ENCODE measurements at regions not wholly inside any gene's neighbourhood (a gene's known extent, or its start where the extent isn't known, plus 50 kb on each side); places are given as distances from the start of the nearest gene placed in this dataset.

DNA sequence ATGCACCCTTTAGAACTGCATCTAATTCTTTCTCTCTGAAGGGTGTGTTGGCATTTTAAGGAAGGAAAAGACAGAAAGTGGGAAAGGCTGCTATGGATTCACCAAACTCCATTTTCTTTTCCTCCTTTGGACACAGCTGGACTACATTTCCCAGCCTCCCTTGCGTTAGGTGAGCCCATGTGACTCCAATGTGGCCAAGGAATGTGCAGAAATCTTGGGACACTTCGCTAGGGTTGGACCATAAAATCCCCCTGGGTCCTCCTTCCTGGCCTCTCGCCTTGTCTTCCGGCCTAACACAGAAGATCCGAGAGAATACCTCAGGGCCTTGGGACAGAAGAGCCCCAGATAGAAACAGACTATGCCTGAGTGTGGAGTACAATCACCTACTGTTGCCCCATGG is 56.3 kb downstream of the ABCC12 start:
- no peak overlapping the region for H3K4me3 ChIP-seq
- no peaks in the 10 kb centered on the region for H3K9me3 ChIP-seq
- H3K4me1 ChIP-seq: no peaks in the 10 kb centered on the region
- TF ChIP-seq POLR2A (IDR thresholded peaks at IDR 0.05): no peak
- TF ChIP-seq, protein P1, sequence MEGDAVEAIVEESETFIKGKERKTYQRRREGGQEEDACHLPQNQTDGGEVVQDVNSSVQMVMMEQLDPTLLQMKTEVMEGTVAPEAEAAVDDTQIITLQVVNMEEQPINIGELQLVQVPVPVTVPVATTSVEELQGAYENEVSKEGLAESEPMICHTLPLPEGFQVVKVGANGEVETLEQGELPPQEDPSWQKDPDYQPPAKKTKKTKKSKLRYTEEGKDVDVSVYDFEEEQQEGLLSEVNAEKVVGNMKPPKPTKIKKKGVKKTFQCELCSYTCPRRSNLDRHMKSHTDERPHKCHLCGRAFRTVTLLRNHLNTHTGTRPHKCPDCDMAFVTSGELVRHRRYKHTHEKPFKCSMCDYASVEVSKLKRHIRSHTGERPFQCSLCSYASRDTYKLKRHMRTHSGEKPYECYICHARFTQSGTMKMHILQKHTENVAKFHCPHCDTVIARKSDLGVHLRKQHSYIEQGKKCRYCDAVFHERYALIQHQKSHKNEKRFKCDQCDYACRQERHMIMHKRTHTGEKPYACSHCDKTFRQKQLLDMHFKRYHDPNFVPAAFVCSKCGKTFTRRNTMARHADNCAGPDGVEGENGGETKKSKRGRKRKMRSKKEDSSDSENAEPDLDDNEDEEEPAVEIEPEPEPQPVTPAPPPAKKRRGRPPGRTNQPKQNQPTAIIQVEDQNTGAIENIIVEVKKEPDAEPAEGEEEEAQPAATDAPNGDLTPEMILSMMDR (IDR thresholded peaks at IDR 0.05): no peak
- H3K36me3 ChIP-seq: no peaks in the 10 kb centered on the region
- H3K27me3 ChIP-seq: no peaks in the 10 kb centered on the region
- intact Hi-C loops (cut with DNase I; ENCODE audit: low total_unique reads): no loop called here
- H3K27ac ChIP-seq: no peak overlapping the region
- DNase-seq: no peak

DNA sequence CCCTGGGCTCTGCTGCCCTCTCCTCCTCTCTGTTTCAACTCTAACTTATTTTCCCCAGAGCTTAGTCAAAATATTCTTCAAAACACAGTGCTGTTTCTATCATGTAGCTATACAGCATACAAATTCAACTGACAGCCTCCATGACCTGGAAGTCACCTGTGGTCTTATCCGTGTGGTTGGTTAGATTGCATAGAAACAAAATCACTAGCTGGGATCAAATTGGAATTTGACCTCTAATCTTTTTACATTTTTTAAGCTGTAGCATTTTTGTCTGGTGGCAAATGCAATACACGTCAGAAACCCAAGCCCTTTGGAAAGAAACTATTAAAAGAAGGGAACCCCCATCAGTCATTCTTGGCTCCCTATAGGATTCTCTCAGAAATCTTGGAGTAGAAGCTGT is 57.3 kb downstream of the ABCC12 start:
- intact Hi-C loops (cut with DNase I; ENCODE audit: low total_unique reads): no loop called here
- no peak for TF ChIP-seq POLR2A (IDR thresholded peaks at IDR 0.05)
- TF ChIP-seq, protein P1 (IDR thresholded peaks at IDR 0.05): no peak

DNA sequence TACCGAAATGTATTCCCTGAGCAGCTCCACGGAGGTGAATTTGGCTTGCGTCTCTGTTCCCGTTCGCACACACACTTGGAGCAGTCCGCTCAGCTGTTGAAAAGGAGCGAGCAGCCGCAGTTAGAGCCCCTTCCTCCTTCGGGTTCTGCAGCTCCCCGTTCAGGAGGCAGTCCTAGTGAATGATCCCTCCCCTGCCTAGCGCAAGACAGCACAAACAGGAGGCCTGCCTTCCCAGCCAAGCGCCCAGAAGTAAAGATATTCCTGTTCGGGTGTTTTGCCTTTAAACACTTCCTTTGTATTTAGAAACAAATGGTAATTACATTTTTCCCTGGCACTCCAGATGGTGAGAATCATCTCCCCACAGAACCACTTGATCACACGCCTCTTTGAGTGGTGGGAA is 64.7 kb downstream of the ABCC12 start:
- Histone ChIP-seq H3K36me3 (no peaks in the 10 kb centered on the region), H3K4me1 (no peaks in the 10 kb centered on the region), H3K4me3 (no peak overlapping the region), H3K27me3 (no peaks in the 10 kb centered on the region), H3K27ac (no peak overlapping the region), H3K9me3 (no peaks in the 10 kb centered on the region)
- DNase-seq: no peak
- intact Hi-C loops (cut with DNase I; ENCODE audit: low total_unique reads): no loop called here
- TF ChIP-seq POLR2A (IDR thresholded peaks at IDR 0.05): no peak
- TF ChIP-seq, protein P1 (IDR thresholded peaks at IDR 0.05): no peak

More for the DNA sequence above, 57.3 kb downstream of the ABCC12 start:
- H3K9me3 ChIP-seq: no peaks in the 10 kb centered on the region
- H3K27me3 ChIP-seq: no peaks in the 10 kb centered on the region
- H3K4me1 ChIP-seq: no peaks in the 10 kb centered on the region
- no peaks in the 10 kb centered on the region for H3K36me3 ChIP-seq
- DNase-seq: no peak
- no peak overlapping the region for H3K27ac ChIP-seq
- no peak overlapping the region for H3K4me3 ChIP-seq

DNA sequence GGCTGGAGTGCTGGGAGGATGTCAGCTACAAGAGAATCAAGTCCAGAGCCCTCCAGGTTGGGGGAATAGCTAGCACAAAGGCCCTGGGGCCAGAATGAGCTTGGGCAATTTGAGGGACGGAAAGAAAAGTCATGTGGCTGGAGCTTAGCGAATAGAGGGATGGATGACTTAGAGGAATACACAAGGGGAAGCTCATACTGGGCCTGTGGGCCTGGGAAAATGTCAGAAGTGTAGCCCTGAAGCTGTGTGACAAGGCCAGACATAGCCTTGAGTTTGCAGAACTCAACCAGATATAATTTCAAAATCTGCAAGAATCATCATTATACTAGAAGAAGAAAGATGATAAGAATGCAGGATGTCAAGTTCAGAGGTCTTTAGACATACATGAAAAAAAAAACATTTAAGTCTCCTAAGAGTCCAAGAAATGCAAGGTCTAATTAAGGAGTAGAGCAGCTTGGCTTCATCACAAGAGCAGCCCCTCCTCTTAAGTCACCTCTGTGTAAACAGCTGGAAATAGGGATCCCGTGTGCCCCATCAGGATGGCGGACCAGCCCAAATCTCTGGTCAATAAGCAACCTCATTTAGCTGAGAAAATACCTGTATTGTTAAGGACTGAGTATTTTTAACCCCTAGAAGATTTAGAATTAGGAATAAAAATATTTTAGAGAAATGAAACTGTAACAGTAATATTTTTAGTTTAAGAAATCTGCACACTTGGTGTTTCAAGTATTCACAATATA is 66.6 kb downstream of the ABCC12 start:
- Histone ChIP-seq H3K4me1 (no peaks in the 10 kb centered on the region), H3K4me3 (no peak overlapping the region), H3K27me3 (no peaks in the 10 kb centered on the region), H3K36me3 (no peaks in the 10 kb centered on the region), H3K27ac (no peak overlapping the region), H3K9me3 (no peaks in the 10 kb centered on the region)
- DNase-seq: no peak
- intact Hi-C loops (cut with DNase I; ENCODE audit: low total_unique reads): no loop called here
- TF ChIP-seq POLR2A (IDR thresholded peaks at IDR 0.05): no peak
- TF ChIP-seq, protein P1 (IDR thresholded peaks at IDR 0.05): no peak

DNA sequence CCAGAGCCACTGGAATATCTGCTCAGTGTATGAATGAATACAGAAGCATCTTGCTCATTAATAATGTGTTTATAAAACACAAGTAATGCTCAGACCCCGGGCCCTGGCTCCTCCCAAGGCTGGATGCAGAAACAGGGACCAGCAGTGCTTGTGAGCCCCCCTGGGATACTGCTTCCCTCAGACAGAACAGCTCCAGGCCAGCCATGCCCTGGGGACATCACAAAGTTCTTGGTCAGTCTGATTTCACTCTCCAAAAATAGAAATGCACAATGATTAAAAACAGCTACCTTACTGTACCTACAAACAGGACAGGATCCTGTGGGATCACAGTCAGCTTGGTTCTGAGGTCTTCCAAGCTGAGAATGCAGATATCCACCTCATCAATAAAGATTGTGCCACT is 68.2 kb downstream of the ABCC12 start:
- intact Hi-C loops (cut with DNase I; ENCODE audit: low total_unique reads): no loop called here
- no peaks in the 10 kb centered on the region for H3K36me3 ChIP-seq
- H3K4me1 ChIP-seq: no peaks in the 10 kb centered on the region
- H3K9me3 ChIP-seq: no peaks in the 10 kb centered on the region
- no peak overlapping the region for H3K4me3 ChIP-seq
- DNase-seq: no peak
- TF ChIP-seq, protein P1 (IDR thresholded peaks at IDR 0.05): no peak
- TF ChIP-seq POLR2A (IDR thresholded peaks at IDR 0.05): no peak
- H3K27ac ChIP-seq: no peak overlapping the region
- H3K27me3 ChIP-seq: no peaks in the 10 kb centered on the region
